ENCODE measurements at regions not wholly inside any gene's neighbourhood (a gene's known extent, or its start where the extent isn't known, plus 50 kb on each side); places are given as distances from the start of the nearest gene placed in this dataset.

- TF ChIP-seq CTCF (IDR thresholded peaks at IDR 0.05), result no peak
- no peaks in the 10 kb centered on the region for H3K4me1 Mint-ChIP-seq (ENCODE audit: low read depth)
Measured at GRCh38 chr16:65934443-65934842, 432.0 kb upstream of the CDH5 start.

GRCh38 chr16:65933703-65934102, 432.8 kb upstream of the CDH5 start:
- no peaks in the 10 kb centered on the region for H3K4me1 Mint-ChIP-seq (ENCODE audit: low read depth)
- no peak for TF ChIP-seq CTCF (IDR thresholded peaks at IDR 0.05)
- H3K4me3 Mint-ChIP-seq, result no peak overlapping the region
- DNase-seq, result no peak
- H3K36me3 Mint-ChIP-seq (ENCODE audit: low read depth), result no peaks in the 10 kb centered on the region
- no peak overlapping the region for H3K27ac Mint-ChIP-seq
- H3K9me3 Mint-ChIP-seq, result peaks cover 21% of the 10 kb centered on the region
- H3K27me3 Mint-ChIP-seq (ENCODE audit: insufficient read depth), result peaks cover 9% of the 10 kb centered on the region

More at GRCh38 chr16:65934443-65934842, 432.0 kb upstream of the CDH5 start:
- H3K27ac Mint-ChIP-seq, result no peak overlapping the region
- H3K27me3 Mint-ChIP-seq (ENCODE audit: insufficient read depth), result peaks cover 13% of the 10 kb centered on the region
- DNase-seq, result no peak
- H3K9me3 Mint-ChIP-seq, result peaks cover 18% of the 10 kb centered on the region
- no peak overlapping the region for H3K4me3 Mint-ChIP-seq
- no peaks in the 10 kb centered on the region for H3K36me3 Mint-ChIP-seq (ENCODE audit: low read depth)

GRCh38 chr16:65932350-65933072, 434.0 kb upstream of the CDH5 start:
- Mint-ChIP-seq H3K36me3 (ENCODE audit: low read depth) (no peaks in the 10 kb centered on the region), H3K4me1 (ENCODE audit: low read depth) (no peaks in the 10 kb centered on the region), H3K4me3 (no peak overlapping the region), H3K9me3 (peaks cover 21% of the 10 kb centered on the region), H3K27ac (no peak overlapping the region), H3K27me3 (ENCODE audit: insufficient read depth) (peaks cover 9% of the 10 kb centered on the region)
- no peak for DNase-seq
- no peak for TF ChIP-seq CTCF (IDR thresholded peaks at IDR 0.05)

GRCh38 chr16:65922923-65923322, 443.6 kb upstream of the CDH5 start:
- Mint-ChIP-seq H3K4me3 (no peak overlapping the region), H3K27ac (no peak overlapping the region), H3K36me3 (ENCODE audit: low read depth) (no peaks in the 10 kb centered on the region), H3K27me3 (ENCODE audit: insufficient read depth) (peaks cover 17% of the 10 kb centered on the region), H3K9me3 (no peaks in the 10 kb centered on the region), H3K4me1 (ENCODE audit: low read depth) (no peaks in the 10 kb centered on the region)
- TF ChIP-seq CTCF (IDR thresholded peaks at IDR 0.05), result no peak
- DNase-seq, result no peak

- no peak for TF ChIP-seq CTCF (IDR thresholded peaks at IDR 0.05)
- Mint-ChIP-seq H3K9me3 (no peaks in the 10 kb centered on the region), H3K4me3 (no peak overlapping the region), H3K36me3 (ENCODE audit: low read depth) (no peaks in the 10 kb centered on the region), H3K27me3 (ENCODE audit: insufficient read depth) (peaks cover 12% of the 10 kb centered on the region), H3K4me1 (ENCODE audit: low read depth) (no peaks in the 10 kb centered on the region), H3K27ac (no peak overlapping the region)
- no peak for DNase-seq
Measured at GRCh38 chr16:65919986-65920376, 446.5 kb upstream of the CDH5 start.
